GM19452 (cell line): ENCODE measurements at regions not wholly inside any gene's neighbourhood (a gene's known extent, or its start where the extent isn't known, plus 50 kb on each side); places are given as distances from the start of the nearest gene placed in this dataset.

Experiments
- ATAC-seq: cut with Tn5 transposase; IDR thresholded peaks from one replicate; pipeline ENCODE4 v1.9.1; 2021; ENCODE audit not compliant: unreplicated experiment

DNA sequence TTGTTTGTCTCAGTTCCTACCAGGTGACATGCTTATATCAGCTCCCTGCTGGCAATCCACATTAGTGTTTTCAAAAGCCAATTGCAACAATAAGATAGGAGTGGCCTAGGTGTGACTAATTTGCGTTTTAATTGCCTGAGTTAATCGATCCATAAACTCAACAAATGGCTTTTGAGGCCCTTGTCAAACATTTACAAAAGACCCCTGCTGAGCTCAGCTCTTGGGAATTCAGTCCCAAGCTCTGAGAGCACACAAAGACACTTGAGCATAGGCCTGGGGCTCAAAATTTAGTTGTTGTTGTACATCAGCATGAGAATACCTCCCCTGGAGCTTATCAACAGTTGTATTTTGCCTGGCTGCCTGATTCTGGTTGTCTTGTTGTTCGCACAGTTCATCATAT lies 1134.4 kb upstream of the TSPY4 start:
- ATAC-seq: no peak

- ATAC-seq: no peak
Observed at GRCh38 chrY:8241144-8241543, 1096.1 kb upstream of the TSPY4 start.

DNA sequence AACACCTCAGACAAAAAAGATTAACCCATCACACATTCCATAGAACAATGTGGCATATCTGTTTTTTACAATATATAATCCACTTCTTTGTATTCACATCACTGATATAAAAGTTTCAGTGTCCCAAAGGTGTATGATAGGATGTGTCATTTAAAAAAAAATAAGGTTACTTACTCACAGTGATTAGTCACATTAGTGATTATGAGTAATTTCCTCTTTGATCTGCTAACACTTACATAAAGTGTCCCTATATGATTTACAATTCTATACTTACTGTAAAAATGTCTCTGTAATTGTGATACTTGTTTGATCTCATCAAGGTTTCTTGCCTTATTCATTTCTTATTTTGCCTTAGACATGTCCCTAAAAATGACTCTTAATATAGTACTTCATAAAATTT lies 1063.5 kb upstream of the TSPY4 start:
- ATAC-seq: no peak

DNA sequence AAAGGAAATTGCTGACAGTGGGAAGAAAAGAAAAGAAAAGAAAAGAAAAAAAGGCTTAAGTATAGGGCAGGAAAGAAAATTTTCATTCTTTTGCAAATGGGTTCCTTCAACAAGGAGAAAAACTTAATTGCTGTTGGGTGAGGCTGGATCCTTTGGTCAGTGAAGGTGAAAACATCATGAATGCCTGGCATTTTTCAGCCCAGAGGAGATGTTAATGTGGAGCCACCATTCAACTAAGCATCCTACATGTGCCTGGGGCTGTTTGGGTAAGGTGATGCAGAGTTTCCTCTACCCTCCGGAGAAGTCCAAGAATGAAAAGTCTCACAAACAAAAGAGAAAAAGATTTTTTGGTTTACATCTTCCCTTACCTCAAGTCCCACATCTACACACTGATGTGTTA lies 1032.2 kb upstream of the TSPY4 start:
- ATAC-seq: no peak

- peak; percentile 44 for ATAC-seq
Observed at GRCh38 chrY:8324113-8324512, 1013.2 kb upstream of the TSPY4 start.

DNA sequence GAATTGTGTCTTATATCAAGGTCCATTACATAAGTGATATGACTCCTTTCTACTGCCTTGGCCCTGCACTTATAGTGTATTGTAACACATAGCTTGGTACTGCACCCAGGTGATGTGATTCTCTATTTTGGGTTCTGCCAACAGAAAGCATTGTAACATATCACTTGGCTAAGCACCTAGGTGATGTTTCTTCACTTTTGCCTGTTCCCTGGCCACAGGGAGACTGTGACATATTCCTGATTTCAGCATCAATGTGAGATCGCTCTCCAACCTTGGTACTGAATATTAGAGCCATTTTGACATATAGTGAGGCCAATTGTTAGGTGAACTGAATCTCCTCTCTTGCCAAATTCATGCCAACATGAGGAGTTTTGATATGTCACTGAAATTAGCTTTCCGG lies 1010.3 kb upstream of the TSPY4 start:
- no peak for ATAC-seq

DNA sequence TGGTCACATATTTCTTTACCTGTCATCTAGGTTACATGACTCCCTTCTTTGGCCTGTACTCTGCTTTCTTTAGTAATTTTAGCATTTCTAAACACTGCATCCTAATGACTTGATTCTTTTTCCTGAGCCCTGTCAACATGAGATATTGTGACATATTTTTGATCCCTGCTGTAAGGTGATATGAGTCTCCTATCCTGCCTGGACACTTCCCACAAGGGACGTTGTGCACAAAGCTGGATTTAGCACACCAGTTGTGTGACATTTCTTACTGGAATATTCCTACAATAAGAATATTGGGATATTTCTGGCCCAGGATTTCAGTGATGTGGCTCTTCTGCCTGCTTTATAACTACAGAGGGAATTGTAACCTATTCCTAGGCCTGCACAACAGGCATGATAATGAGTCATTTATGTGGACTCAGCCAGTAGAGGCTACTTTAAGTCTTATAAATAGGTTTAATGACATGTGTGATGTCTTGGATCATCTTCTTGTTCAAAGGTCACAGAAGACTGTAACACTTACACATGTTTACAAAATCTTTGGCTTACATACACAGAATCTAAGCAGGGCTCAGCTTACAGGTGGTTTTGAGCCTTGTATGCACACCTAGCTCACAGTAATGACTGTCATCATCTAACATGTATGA lies 1009.4 kb upstream of the TSPY4 start:
- ATAC-seq: no peak

DNA sequence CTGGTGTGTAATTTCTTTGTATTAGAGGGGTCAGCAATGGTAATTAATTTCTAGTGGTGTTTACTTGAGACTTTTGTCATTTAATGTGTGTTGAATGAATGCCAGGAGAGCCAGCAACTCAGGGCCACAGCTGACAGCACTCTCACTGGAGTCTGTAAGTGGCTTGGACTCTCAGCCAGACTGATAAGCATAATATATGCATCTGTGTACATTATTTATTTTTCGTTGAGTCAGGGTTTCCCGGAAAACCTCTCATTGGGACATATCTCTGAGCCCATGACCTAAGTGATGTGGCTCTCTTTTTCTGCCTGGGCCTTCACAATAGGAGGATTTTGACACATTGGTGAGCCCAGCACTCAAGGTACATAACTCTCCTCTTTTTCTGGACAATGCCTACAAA lies 1007.8 kb upstream of the TSPY4 start:
- no peak for ATAC-seq

- no peak for ATAC-seq
Observed at GRCh38 chrY:8329929-8330328, 1007.3 kb upstream of the TSPY4 start.

- ATAC-seq: no peak
Observed at GRCh38 chrY:8333328-8333727, 1003.9 kb upstream of the TSPY4 start.

GRCh38 chrY:8335299-8335835 lies 1001.9 kb upstream of the TSPY4 start:
- no peak for ATAC-seq

DNA sequence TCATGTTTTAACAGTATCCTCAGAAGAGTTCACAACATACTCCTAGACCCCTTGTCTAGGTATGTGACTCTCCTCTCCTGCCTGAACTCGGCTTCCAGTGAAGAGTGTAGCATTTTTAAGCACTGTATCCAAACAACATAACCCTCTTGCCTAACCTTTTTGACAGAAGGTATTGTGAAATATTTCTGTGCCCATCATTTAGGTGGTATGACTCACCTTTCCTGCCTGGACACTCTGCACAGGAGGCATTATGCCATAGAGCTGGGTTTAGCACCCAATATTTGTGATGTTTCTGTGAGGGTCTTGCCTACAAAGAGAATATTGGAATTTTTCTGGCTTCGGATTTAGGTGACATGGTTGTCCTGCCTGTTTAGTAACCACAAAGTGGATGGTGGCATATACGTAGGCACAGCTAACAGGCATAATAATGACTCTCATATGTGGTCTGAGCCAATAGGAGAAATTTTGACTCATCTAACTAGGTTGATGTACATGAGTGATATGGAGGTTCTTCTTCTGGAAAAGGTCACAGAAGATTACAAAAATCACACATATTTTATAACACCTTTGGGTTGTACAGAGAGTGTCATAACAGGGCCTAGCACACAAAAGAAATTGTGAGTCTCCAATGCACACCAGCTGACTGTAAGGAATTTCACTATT lies 1001.0 kb upstream of the TSPY4 start:
- ATAC-seq: no peak

- ATAC-seq: no peak
Observed at GRCh38 chrY:8341000-8341399, 996.3 kb upstream of the TSPY4 start.

DNA sequence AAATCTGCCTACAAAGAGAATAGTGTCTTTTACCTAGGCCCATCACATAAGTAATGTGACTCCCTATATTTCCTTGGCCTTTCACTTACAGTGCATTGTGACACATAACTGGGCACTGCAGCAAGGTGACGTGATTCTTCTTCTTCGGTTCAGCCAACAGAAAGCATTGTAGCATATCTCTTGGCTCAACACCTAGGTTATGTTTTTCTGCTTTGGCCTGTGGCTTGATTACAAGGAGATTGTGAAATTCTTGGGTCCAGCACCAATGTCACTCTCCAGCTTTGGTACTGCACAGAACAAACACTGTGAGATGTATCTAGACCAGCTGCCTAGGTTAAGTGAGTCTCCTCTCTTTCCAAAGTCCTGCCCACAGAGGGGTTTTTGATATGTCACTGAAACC lies 995.1 kb upstream of the TSPY4 start:
- ATAC-seq: no peak

DNA sequence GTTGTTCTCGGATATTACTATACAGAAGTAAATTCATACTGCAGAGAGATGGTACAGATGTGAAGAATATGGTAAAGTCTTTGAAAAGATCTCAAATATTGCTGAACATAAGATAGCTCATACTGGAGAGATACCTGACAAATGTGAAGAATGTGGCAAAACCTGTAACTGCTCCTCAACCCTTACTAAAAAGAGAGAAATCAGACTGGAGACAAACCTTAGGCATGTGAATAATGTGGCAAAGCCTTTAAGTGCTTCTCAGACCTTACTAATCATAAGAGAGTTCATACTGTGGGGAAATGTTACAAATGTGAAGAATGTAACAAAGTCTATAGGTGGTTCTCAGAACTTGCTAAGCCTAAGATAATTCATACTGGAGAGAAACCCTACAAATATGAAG lies 986.0 kb upstream of the TSPY4 start:
- ATAC-seq: no peak

GRCh38 chrY:8352201-8352600 lies 985.1 kb upstream of the TSPY4 start:
- no peak for ATAC-seq

GRCh38 chrY:8358161-8358560 lies 979.1 kb upstream of the TSPY4 start:
- no peak for ATAC-seq

DNA sequence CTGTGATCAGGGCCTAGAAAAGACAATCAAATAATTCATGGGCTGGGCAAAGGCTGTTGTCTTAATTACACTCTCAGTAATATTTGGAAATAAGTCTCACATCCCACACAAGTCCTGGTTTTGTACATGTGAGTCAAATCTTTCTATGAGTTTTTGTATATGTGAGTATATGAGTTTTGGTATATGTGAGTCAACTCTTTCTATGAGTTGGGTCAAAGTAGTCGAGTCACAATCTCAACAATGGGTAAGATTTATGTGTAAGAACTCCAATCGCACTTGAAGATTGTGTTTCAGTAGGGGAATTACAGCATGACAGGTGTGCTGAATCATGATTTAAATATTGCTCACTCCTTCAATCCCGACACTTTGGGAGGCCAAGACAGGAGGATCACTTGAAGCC lies 975.5 kb upstream of the TSPY4 start:
- no peak for ATAC-seq

- ATAC-seq: no peak
Observed at GRCh38 chrY:8377491-8377890, 959.8 kb upstream of the TSPY4 start.

GRCh38 chrY:8379800-8380199 lies 957.5 kb upstream of the TSPY4 start:
- ATAC-seq: no peak

DNA sequence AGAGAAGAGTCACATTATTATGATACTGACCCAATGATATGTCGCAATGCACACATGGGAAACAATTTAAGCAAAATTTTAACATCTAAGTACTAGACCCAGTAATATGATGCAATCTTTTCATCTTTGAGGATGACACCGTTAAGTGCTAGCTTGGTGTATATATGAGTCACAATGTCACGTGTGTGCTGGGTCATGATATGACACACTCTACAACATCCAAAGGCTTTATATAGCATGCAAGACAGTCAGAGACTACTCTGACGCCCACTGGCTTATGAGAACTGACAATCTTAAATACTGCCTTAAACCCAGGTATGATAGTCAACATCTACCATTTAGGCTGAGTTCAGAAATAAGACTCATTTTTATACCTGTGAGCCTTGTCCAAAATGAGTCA lies 955.8 kb upstream of the TSPY4 start:
- peak; percentile 55 for ATAC-seq

- no peak for ATAC-seq
Observed at GRCh38 chrY:8386053-8386452, 951.2 kb upstream of the TSPY4 start.

DNA sequence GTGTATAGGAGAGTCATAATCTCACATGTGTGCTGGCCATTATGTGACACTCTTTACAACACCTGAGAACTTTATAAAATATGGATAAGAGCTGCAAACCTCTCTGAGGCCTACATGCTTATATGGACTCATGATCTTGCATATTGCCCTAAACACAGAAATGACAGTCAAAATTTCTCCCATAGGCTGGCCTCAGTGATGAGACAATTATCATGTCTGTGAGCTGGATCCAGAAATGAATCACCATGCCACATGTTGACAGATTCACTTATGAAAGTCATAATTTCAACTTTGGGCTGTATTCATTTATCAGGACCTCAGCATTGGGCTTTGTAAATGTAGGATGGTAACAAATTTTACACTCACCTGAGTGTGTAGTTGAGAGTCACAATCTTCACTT lies 948.8 kb upstream of the TSPY4 start:
- no peak for ATAC-seq
